ENCODE measurements at regions not wholly inside any gene's neighbourhood (a gene's known extent, or its start where the extent isn't known, plus 50 kb on each side); places are given as distances from the start of the nearest gene placed in this dataset.

DNA sequence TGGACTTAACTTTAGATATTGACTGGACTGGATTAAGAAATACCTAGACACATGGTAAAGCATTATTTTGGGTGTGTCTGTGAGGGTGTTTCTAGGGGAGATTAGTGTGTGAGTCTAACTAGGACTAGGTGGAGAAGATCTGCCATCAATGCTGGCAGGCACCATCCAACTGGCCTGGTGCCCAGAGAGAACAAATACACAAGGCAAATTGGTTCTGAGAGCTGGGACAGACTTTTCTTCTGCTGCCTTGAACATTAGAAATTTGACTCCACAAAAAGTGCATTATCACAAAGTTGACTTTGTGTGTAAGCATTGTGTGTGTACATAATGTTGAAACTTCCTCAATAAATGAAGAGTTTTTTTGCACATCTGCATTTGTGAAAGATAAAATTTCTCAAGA lies 522.1 kb downstream of the SUCLA2 start:
- Mint-ChIP-seq H3K4me3 (no peak overlapping the region), H3K27ac (no peak overlapping the region), H3K9me3 (peaks cover 1% of the 10 kb centered on the region), H3K36me3 (no peaks in the 10 kb centered on the region), H3K27me3 (no peaks in the 10 kb centered on the region), H3K4me1 (no peaks in the 10 kb centered on the region)
- DNase-seq (no peak), ATAC-seq (ENCODE audit: low read depth) (no peak)
- POLR2A ChIA-PET = no interaction called here

DNA sequence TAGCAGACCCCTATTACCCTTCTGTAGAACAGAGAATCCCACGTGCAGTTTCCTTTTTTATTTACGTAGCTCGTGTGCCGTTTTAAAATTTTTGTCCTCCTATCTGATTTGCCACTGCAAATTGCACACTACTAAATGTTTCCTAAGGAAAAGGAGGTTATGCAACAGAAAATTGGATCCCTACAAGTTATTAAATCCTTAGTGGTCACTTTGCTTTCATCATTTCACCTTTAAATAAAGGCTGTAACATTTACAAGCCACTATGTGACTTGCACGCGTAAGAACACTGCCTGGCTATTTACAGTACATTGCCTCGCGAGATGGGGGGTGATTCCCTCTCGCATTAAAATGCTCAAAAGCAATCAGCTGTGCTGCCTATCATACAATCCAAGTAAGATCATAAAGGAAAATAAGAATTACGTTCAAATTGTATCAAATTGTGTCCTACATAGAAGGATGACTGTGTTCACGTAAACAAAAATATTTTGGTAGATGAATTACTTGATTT lies 525.6 kb downstream of the SUCLA2 start:
- Mint-ChIP-seq H3K9me3 (peaks cover 1% of the 10 kb centered on the region), H3K4me3 (no peak overlapping the region), H3K27ac (no peak overlapping the region), H3K4me1 (no peaks in the 10 kb centered on the region), H3K27me3 (no peaks in the 10 kb centered on the region), H3K36me3 (no peaks in the 10 kb centered on the region)
- DNase-seq (no peak), ATAC-seq (ENCODE audit: low read depth) (no peak)
- POLR2A ChIA-PET = no interaction called here

DNA sequence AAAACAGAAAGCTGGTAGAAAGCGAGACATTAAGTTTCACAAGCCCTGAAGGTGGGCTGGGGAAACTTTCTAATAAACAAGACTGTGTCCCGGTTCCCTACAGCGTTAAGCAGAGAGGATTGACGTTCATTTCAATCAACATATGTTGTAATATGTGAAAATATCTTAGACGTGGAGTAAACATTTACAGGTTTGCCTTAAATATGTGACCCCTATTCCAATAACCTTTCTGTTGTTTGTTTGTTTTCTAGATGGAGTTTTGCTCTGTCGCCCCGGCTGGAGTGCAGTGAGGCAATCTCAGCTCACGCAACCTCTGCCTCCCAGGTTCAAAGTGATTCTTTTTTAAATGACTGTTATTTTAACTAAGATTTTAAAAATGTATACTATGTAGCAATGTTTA lies 526.2 kb downstream of the SUCLA2 start:
- H3K27ac Mint-ChIP-seq = no peak overlapping the region

GRCh38 chr13:47474326-47474725 lies 526.7 kb downstream of the SUCLA2 start:
- ATAC-seq (ENCODE audit: low read depth) = no peak
- DNase-seq = no peak
- H3K36me3 Mint-ChIP-seq = no peaks in the 10 kb centered on the region
- H3K9me3 Mint-ChIP-seq = no peaks in the 10 kb centered on the region
- POLR2A ChIA-PET = no interaction called here
- H3K27me3 Mint-ChIP-seq = no peaks in the 10 kb centered on the region
- no peak overlapping the region for H3K27ac Mint-ChIP-seq
- H3K4me3 Mint-ChIP-seq = no peak overlapping the region
- no peaks in the 10 kb centered on the region for H3K4me1 Mint-ChIP-seq

More for the DNA sequence above, 526.2 kb downstream of the SUCLA2 start:
- H3K4me3 Mint-ChIP-seq = no peak overlapping the region
- H3K27me3 Mint-ChIP-seq = no peaks in the 10 kb centered on the region
- peaks cover 1% of the 10 kb centered on the region for H3K9me3 Mint-ChIP-seq
- DNase-seq (no peak), ATAC-seq (ENCODE audit: low read depth) (no peak)
- H3K36me3 Mint-ChIP-seq = no peaks in the 10 kb centered on the region
- POLR2A ChIA-PET = no interaction called here
- H3K4me1 Mint-ChIP-seq = no peaks in the 10 kb centered on the region

- ATAC-seq (ENCODE audit: low read depth) (no peak), DNase-seq (no peak)
- Mint-ChIP-seq H3K27ac (no peak overlapping the region), H3K27me3 (no peaks in the 10 kb centered on the region), H3K4me3 (no peak overlapping the region), H3K36me3 (no peaks in the 10 kb centered on the region), H3K9me3 (no peaks in the 10 kb centered on the region), H3K4me1 (no peaks in the 10 kb centered on the region)
- POLR2A ChIA-PET = no interaction called here
Measured at GRCh38 chr13:47472516-47472915, 528.6 kb downstream of the SUCLA2 start.

DNA sequence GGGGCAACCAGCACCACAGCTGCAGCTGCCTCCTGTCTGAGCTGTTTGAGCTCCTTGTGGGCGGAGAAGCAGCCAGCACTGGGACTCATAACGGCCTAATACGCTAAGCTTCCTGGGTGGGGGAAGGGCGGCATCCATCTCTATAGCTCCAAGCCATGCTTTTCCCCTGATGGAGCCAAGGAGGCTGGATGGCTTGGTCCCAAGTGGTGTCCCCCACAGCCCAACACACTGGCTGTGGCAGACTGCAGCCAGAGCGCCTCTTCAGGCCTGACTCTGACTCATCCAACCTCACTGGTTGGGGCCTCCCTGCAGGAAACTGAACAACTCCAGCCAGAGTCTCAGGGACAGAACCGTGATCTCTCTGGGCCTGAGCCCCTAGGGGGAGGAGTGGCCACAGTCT lies 537.3 kb downstream of the SUCLA2 start:
- H3K27ac Mint-ChIP-seq = no peak overlapping the region
- H3K4me3 Mint-ChIP-seq = no peak overlapping the region
- DNase-seq (no peak), ATAC-seq (ENCODE audit: low read depth) (no peak)
- POLR2A ChIA-PET = no interaction called here
- H3K27me3 Mint-ChIP-seq = no peaks in the 10 kb centered on the region
- H3K36me3 Mint-ChIP-seq = no peaks in the 10 kb centered on the region
- H3K4me1 Mint-ChIP-seq = no peaks in the 10 kb centered on the region
- peaks cover 2% of the 10 kb centered on the region for H3K9me3 Mint-ChIP-seq

DNA sequence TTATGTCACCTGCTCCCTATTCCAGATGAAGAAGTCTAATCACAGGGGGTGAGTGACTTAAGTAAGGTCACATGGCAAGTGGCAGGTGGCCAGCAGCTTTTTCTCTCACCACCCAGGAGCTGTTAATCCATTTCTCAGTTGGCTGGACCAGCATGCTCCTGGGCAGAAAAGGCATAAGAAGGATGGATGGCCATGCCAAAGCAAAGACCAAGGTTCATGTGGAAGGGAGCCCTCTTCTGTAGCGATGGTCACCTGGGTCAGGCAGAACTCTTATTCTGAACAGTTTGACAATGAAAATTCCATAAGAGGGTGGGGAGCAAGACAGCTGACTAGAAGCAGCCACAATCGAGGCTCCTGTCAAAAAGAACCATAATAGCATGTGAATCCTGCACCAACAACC lies 538.1 kb downstream of the SUCLA2 start:
- Mint-ChIP-seq H3K36me3 (no peaks in the 10 kb centered on the region), H3K27me3 (no peaks in the 10 kb centered on the region), H3K9me3 (peaks cover 2% of the 10 kb centered on the region), H3K4me1 (no peaks in the 10 kb centered on the region), H3K4me3 (no peak overlapping the region), H3K27ac (no peak overlapping the region)
- no peak for DNase-seq
- ATAC-seq (ENCODE audit: low read depth) = no peak
- POLR2A ChIA-PET = no interaction called here

DNA sequence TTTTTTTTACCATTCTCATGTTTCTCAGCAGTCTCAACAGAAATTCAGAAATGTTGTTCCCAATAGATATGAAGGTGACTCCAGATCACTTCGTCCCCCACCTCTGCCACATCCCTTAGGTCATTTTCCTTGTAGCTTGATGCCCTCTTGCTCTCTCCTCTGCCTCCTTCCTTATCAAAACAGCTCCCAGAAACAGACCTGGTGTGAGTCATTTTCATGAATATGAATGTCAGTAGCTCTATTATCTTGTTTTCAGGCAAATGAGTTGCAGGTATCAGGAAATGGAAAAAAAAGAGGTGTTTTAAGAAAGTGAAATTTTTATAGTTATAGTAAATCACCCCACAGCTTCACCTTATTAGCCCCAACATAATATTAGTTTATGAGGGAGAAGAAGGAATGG lies 539.3 kb downstream of the SUCLA2 start:
- Mint-ChIP-seq H3K9me3 (peaks cover 2% of the 10 kb centered on the region), H3K36me3 (no peaks in the 10 kb centered on the region)
- POLR2A ChIA-PET = no interaction called here

DNA sequence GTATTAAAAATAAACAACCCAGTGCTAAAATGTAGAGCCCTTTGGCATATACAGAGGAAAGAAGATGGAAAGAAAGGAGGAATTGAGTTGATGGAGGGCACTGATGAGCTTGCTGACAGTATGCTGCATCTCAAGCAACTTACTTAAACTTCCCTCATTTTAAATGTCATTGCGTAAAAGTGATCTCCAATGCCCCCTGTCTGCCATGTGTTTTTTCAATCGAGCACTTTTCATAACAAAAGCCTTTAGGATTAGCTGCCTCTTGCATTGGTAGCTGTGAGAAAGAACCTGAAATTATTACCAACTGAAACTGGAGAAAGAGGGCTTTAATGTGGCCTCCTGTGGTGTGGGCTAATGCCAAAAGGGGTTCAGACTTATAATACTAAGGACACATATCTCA lies 541.6 kb downstream of the SUCLA2 start:
- POLR2A ChIA-PET = no interaction called here
- Mint-ChIP-seq H3K9me3 (peaks cover 2% of the 10 kb centered on the region), H3K4me3 (no peak overlapping the region), H3K36me3 (no peaks in the 10 kb centered on the region), H3K27ac (no peak overlapping the region), H3K4me1 (no peaks in the 10 kb centered on the region), H3K27me3 (no peaks in the 10 kb centered on the region)
- no peak for ATAC-seq (ENCODE audit: low read depth)
- DNase-seq = no peak

More for the DNA sequence above, 539.3 kb downstream of the SUCLA2 start:
- H3K4me1 Mint-ChIP-seq = no peaks in the 10 kb centered on the region
- DNase-seq (no peak), ATAC-seq (ENCODE audit: low read depth) (no peak)
- no peaks in the 10 kb centered on the region for H3K27me3 Mint-ChIP-seq
- no peak overlapping the region for H3K4me3 Mint-ChIP-seq
- H3K27ac Mint-ChIP-seq = no peak overlapping the region

- ATAC-seq (ENCODE audit: low read depth) = no peak
- H3K27ac Mint-ChIP-seq = no peak overlapping the region
- H3K9me3 Mint-ChIP-seq = no peaks in the 10 kb centered on the region
- no peaks in the 10 kb centered on the region for H3K36me3 Mint-ChIP-seq
- DNase-seq = no peak
- no peaks in the 10 kb centered on the region for H3K4me1 Mint-ChIP-seq
- H3K27me3 Mint-ChIP-seq = no peaks in the 10 kb centered on the region
- H3K4me3 Mint-ChIP-seq = no peak overlapping the region
- POLR2A ChIA-PET = no interaction called here
Measured at GRCh38 chr13:47457626-47458025, 543.4 kb downstream of the SUCLA2 start.

- Mint-ChIP-seq H3K27me3 (no peaks in the 10 kb centered on the region), H3K27ac (no peak overlapping the region), H3K9me3 (peaks cover 2% of the 10 kb centered on the region), H3K36me3 (no peaks in the 10 kb centered on the region), H3K4me3 (no peak overlapping the region), H3K4me1 (no peaks in the 10 kb centered on the region)
- no peak for DNase-seq
- ATAC-seq (ENCODE audit: low read depth) = no peak
- POLR2A ChIA-PET = no interaction called here
Measured at GRCh38 chr13:47455626-47456025, 545.4 kb downstream of the SUCLA2 start.

GRCh38 chr13:47454986-47455385 lies 546.1 kb downstream of the SUCLA2 start:
- no peak overlapping the region for H3K4me3 Mint-ChIP-seq
- no peaks in the 10 kb centered on the region for H3K4me1 Mint-ChIP-seq
- no peak for ATAC-seq (ENCODE audit: low read depth)
- POLR2A ChIA-PET = no interaction called here
- H3K36me3 Mint-ChIP-seq = no peaks in the 10 kb centered on the region
- DNase-seq = no peak
- no peaks in the 10 kb centered on the region for H3K27me3 Mint-ChIP-seq
- peaks cover 2% of the 10 kb centered on the region for H3K9me3 Mint-ChIP-seq
- H3K27ac Mint-ChIP-seq = no peak overlapping the region

GRCh38 chr13:47437406-47437805 lies 540.6 kb upstream of the HTR2A start:
- Mint-ChIP-seq H3K36me3 (no peaks in the 10 kb centered on the region), H3K4me1 (no peaks in the 10 kb centered on the region), H3K4me3 (no peak overlapping the region), H3K27me3 (no peaks in the 10 kb centered on the region), H3K9me3 (no peaks in the 10 kb centered on the region), H3K27ac (no peak overlapping the region)
- POLR2A ChIA-PET = no interaction called here
- ATAC-seq (ENCODE audit: low read depth) = no peak
- DNase-seq = no peak

DNA sequence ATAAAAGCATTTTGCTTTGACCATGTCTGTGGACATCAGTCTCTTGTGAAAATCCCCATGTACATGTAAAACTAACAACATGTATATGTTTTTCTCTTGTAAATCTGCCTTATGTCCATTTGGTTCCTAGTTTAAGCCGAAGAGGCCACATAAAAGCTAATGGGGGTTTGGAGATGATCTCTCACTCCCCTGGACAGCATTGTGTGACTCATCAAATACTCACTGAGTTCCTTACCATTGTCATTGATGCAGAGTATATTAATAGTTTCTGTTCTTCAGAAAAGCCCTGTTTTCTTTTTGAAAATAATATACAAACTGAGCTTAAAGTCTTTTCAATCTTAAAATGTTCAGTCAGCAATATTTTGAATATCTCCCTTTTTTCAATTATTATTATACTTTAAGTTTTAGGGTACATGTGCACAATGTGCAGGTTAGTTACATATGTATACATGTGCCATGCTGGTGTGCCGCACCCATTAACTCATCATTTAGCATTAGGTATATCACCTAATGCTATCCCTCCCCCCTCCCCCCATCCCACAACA lies 536.7 kb upstream of the HTR2A start:
- no peak overlapping the region for H3K4me3 Mint-ChIP-seq
- POLR2A ChIA-PET = no interaction called here
- H3K9me3 Mint-ChIP-seq = no peaks in the 10 kb centered on the region
- H3K4me1 Mint-ChIP-seq = no peaks in the 10 kb centered on the region
- no peaks in the 10 kb centered on the region for H3K36me3 Mint-ChIP-seq
- no peak overlapping the region for H3K27ac Mint-ChIP-seq
- ATAC-seq (ENCODE audit: low read depth) = no peak
- DNase-seq = no peak
- H3K27me3 Mint-ChIP-seq = no peaks in the 10 kb centered on the region
